ENCODE measurements at regions not wholly inside any gene's neighbourhood (a gene's known extent, or its start where the extent isn't known, plus 50 kb on each side); places are given as distances from the start of the nearest gene placed in this dataset.

DNA sequence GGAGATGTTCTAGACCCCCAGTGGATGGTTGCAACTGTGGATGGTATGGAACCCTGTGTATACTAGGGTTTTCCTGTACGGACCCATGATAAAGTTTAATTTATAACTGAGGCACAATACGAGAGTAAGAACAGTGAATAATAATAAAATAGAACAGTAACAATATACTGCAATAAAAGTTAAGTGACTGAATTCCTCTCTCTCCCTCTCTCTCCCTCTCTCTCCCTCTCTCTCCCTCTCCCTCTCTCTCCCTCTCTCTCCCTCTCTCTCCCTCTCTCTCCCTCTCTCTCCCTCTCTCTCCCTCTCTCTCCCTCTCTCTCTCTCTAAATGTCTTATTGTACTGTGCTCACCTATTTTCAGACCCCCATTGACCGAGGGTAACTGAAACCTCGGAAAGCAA is 291.0 kb downstream of the IRF8 start:
- Histone ChIP-seq H3K4me3 (ENCODE audit: low read depth in 2 of 2, low read length in 2 of 2) (no peak overlapping the region), H3K9me3 (ENCODE audit: control insufficient read depth, insufficient read depth, low read depth, low read length) (no peaks in the 10 kb centered on the region), H3K36me3 (ENCODE audit: control insufficient read depth, insufficient read depth, low read length) (no peaks in the 10 kb centered on the region), H3K4me1 (ENCODE audit: control insufficient read depth, insufficient read depth, low read length) (no peaks in the 10 kb centered on the region), H3K27ac (ENCODE audit: low read length) (no peak overlapping the region), H3K27me3 (ENCODE audit: control insufficient read depth, insufficient read depth, low read length) (peaks cover 12% of the 10 kb centered on the region)
- ChIA-PET POLR2A (no interaction called here), CTCF (no interaction called here)
- in situ Hi-C loops (cut with HindIII; ENCODE audit: low pct_unique_long_range_greater_than_20kb, low sequenced_read_pairs) = no loop called here
- DNase-seq (ENCODE audit: low read depth, low spot score) (no peak), ATAC-seq (no peak)
- TF ChIP-seq, protein P1, sequence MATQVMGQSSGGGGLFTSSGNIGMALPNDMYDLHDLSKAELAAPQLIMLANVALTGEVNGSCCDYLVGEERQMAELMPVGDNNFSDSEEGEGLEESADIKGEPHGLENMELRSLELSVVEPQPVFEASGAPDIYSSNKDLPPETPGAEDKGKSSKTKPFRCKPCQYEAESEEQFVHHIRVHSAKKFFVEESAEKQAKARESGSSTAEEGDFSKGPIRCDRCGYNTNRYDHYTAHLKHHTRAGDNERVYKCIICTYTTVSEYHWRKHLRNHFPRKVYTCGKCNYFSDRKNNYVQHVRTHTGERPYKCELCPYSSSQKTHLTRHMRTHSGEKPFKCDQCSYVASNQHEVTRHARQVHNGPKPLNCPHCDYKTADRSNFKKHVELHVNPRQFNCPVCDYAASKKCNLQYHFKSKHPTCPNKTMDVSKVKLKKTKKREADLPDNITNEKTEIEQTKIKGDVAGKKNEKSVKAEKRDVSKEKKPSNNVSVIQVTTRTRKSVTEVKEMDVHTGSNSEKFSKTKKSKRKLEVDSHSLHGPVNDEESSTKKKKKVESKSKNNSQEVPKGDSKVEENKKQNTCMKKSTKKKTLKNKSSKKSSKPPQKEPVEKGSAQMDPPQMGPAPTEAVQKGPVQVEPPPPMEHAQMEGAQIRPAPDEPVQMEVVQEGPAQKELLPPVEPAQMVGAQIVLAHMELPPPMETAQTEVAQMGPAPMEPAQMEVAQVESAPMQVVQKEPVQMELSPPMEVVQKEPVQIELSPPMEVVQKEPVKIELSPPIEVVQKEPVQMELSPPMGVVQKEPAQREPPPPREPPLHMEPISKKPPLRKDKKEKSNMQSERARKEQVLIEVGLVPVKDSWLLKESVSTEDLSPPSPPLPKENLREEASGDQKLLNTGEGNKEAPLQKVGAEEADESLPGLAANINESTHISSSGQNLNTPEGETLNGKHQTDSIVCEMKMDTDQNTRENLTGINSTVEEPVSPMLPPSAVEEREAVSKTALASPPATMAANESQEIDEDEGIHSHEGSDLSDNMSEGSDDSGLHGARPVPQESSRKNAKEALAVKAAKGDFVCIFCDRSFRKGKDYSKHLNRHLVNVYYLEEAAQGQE (IDR thresholded peaks at IDR 0.05; ENCODE audit: insufficient read depth in 1 of 2, low read depth in 2 of 2, low read length in 1 of 2) = no peak
- TF ChIP-seq, protein P2, sequence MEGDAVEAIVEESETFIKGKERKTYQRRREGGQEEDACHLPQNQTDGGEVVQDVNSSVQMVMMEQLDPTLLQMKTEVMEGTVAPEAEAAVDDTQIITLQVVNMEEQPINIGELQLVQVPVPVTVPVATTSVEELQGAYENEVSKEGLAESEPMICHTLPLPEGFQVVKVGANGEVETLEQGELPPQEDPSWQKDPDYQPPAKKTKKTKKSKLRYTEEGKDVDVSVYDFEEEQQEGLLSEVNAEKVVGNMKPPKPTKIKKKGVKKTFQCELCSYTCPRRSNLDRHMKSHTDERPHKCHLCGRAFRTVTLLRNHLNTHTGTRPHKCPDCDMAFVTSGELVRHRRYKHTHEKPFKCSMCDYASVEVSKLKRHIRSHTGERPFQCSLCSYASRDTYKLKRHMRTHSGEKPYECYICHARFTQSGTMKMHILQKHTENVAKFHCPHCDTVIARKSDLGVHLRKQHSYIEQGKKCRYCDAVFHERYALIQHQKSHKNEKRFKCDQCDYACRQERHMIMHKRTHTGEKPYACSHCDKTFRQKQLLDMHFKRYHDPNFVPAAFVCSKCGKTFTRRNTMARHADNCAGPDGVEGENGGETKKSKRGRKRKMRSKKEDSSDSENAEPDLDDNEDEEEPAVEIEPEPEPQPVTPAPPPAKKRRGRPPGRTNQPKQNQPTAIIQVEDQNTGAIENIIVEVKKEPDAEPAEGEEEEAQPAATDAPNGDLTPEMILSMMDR (IDR thresholded peaks at IDR 0.05) = no peak
- TF ChIP-seq SIN3A (IDR thresholded peaks at IDR 0.05; ENCODE audit: borderline replicate concordance, insufficient read depth, low read depth, low read length) = no peak
- TF ChIP-seq TCF7L2 (IDR thresholded peaks at IDR 0.05; ENCODE audit: low read depth, low read length) = no peak
- intact Hi-C loops (cut with micrococcal nuclease; ENCODE audit: unreplicated experiment) = no loop called here
- no TSS peak for BruUV-seq (replicated peaks)

DNA sequence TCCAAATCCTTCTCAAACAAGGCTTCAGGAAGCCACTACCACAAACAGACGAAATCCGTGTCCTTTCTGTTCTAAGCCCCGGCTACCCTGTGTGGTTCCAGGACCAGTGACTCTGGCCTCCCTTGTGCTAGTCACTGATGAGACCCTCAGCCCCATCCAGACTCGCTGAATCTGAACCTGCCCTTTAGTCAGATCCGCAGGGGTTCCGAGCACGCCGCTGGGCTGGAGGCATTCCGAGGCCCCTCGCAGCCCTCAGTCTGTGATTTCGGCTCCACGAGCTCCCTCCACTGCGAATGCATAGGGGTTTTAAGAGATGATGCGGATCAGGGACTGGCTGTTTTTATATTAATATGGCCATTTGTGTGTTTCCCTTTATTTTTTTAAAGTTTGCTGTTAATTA is 292.7 kb downstream of the IRF8 start:
- H3K4me3 ChIP-seq (ENCODE audit: low read depth in 2 of 2, low read length in 2 of 2) = no peak overlapping the region
- H3K4me1 ChIP-seq (ENCODE audit: control insufficient read depth, insufficient read depth, low read length) = no peaks in the 10 kb centered on the region
- no peak for DNase-seq (ENCODE audit: low read depth, low spot score)
- no peaks in the 10 kb centered on the region for H3K36me3 ChIP-seq (ENCODE audit: control insufficient read depth, insufficient read depth, low read length)
- CTCF ChIA-PET = no interaction called here
- POLR2A ChIA-PET = no interaction called here
- ATAC-seq = no peak
- no peaks in the 10 kb centered on the region for H3K9me3 ChIP-seq (ENCODE audit: control insufficient read depth, insufficient read depth, low read depth, low read length)
- in situ Hi-C loops (cut with HindIII; ENCODE audit: low pct_unique_long_range_greater_than_20kb, low sequenced_read_pairs) (no loop called here), intact Hi-C loops (cut with micrococcal nuclease; ENCODE audit: unreplicated experiment) (no loop called here)
- TF ChIP-seq, protein P1 (IDR thresholded peaks at IDR 0.05; ENCODE audit: insufficient read depth in 1 of 2, low read depth in 2 of 2, low read length in 1 of 2) = no peak
- TF ChIP-seq, protein P2 (IDR thresholded peaks at IDR 0.05) = no peak
- TF ChIP-seq SIN3A (IDR thresholded peaks at IDR 0.05; ENCODE audit: borderline replicate concordance, insufficient read depth, low read depth, low read length) = no peak
- TF ChIP-seq TCF7L2 (IDR thresholded peaks at IDR 0.05; ENCODE audit: low read depth, low read length) = no peak
- TF ChIP-seq POLR2AphosphoS5 (IDR thresholded peaks at IDR 0.05; ENCODE audit: low read depth, low read length) = no peak
- H3K27me3 ChIP-seq (ENCODE audit: control insufficient read depth, insufficient read depth, low read length) = peaks cover 12% of the 10 kb centered on the region
- no TSS peak for BruUV-seq (replicated peaks)
- H3K27ac ChIP-seq (ENCODE audit: low read length) = no peak overlapping the region

Measured in Panc1 (cell line).